ENCODE measurements at regions not wholly inside any gene's neighbourhood (a gene's known extent, or its start where the extent isn't known, plus 50 kb on each side); places are given as distances from the start of the nearest gene placed in this dataset.
"Not testable (repeated sequence)": the region's sequence is repeated elsewhere in the genome, so short reads cannot be mapped to it uniquely, and the experiment has no call there.

GRCh38 chrX:114087543-114087942, 496.3 kb upstream of the HTR2C start:
- DNase-seq = no peak

- no peak for DNase-seq
Observed at GRCh38 chrX:114077773-114078172, 506.1 kb upstream of the HTR2C start.

- peak; percentile 1 for DNase-seq
Observed at GRCh38 chrX:114075073-114075673, 508.7 kb upstream of the HTR2C start.

GRCh38 chrX:114073926-114074325, 510.0 kb upstream of the HTR2C start:
- peak; percentile 1 for DNase-seq

GRCh38 chrX:114071412-114071811, 512.5 kb upstream of the HTR2C start:
- DNase-seq = no peak

- DNase-seq = no peak
Observed at GRCh38 chrX:114065577-114066223, 518.2 kb upstream of the HTR2C start.

- no peak for DNase-seq
Observed at GRCh38 chrX:114061226-114061625, 522.7 kb upstream of the HTR2C start.

GRCh38 chrX:114058988-114059418, 524.9 kb upstream of the HTR2C start:
- DNase-seq = no peak

GRCh38 chrX:114057422-114057821, 526.5 kb upstream of the HTR2C start:
- DNase-seq = not testable (repeated sequence)

- no peak for DNase-seq
Observed at GRCh38 chrX:114051667-114052315, 532.1 kb upstream of the HTR2C start.

- no peak for DNase-seq
Observed at GRCh38 chrX:114050075-114050796, 533.6 kb upstream of the HTR2C start.

GRCh38 chrX:114049063-114049462, 534.8 kb upstream of the HTR2C start:
- no peak for DNase-seq

- no peak for DNase-seq
Observed at GRCh38 chrX:114047558-114047957, 536.3 kb upstream of the HTR2C start.

GRCh38 chrX:114046695-114047279, 537.1 kb upstream of the HTR2C start:
- no peak for DNase-seq

- not testable (repeated sequence) for DNase-seq
Observed at GRCh38 chrX:114041470-114041869, 542.4 kb upstream of the HTR2C start.

GRCh38 chrX:114040661-114041269, 543.1 kb upstream of the HTR2C start:
- DNase-seq = not testable (repeated sequence)

- DNase-seq = not testable (repeated sequence)
Observed at GRCh38 chrX:114040111-114040510, 543.8 kb upstream of the HTR2C start.

GRCh38 chrX:114038358-114038757, 545.5 kb upstream of the HTR2C start:
- no peak for DNase-seq

- no peak for DNase-seq
Observed at GRCh38 chrX:114037515-114037914, 546.4 kb upstream of the HTR2C start.

GRCh38 chrX:114028907-114029662, 554.8 kb upstream of the HTR2C start:
- DNase-seq = no peak

- no peak for DNase-seq
Observed at GRCh38 chrX:114017086-114017485, 566.8 kb upstream of the HTR2C start.

Data from muscle of arm (tissue), 1 donor.